Left lung (tissue), 4 donors: ENCODE measurements at regions not wholly inside any gene's neighbourhood (a gene's known extent, or its start where the extent isn't known, plus 50 kb on each side); places are given as distances from the start of the nearest gene placed in this dataset.

ENCODE experiments used
- ATAC-seq: fragments of 200-7000 bp; cut with Tn5 transposase; one replicate; pipeline ENCODE4 v1.9.1; 2020; ENCODE audit warnings: moderate library complexity
- DNase-seq, 4 donors: peaks; one replicate each; pipeline ENCODE4 v3.0.0-alpha.2; 2013 to 2020
- H3K27ac ChIP-seq, 2 donors: fragments of 200-600 bp; sonication (generic) in 1 of 2; one replicate each; pipeline versions ENCODE4 v1.5.0 to v1.8.0; 2020 to 2021
- H3K27me3 ChIP-seq, 2 donors: fragments of 200-600 bp; sonication (generic) in 1 of 2; one replicate each; pipeline versions ENCODE4 v1.5.0 to v1.8.0; 2020 to 2021
- H3K36me3 ChIP-seq, 2 donors: fragments of 200-600 bp; sonication (generic) in 1 of 2; one replicate each; pipeline versions ENCODE4 v1.5.0 to v1.8.0; 2020 to 2021
- H3K4me1 ChIP-seq, 2 donors: fragments of 200-600 bp; one replicate each; pipeline ENCODE4 v1.8.0; 2021
- H3K4me3 ChIP-seq, 2 donors: fragments of 200-600 bp; sonication (generic) in 1 of 2; one replicate each; pipeline versions ENCODE4 v1.5.0 to v1.8.0; 2020 to 2021; ENCODE audit warnings: mild to moderate bottlenecking in 1 of 2
- H3K9me3 ChIP-seq, 2 donors: fragments of 200-600 bp; sonication (generic) in 1 of 2; one replicate each; pipeline versions ENCODE4 v1.5.0 to v1.8.0; 2020 to 2021
- CTCF ChIP-seq, 2 donors: fragments of 200-600 bp; sonication (generic) in 1 of 2; IDR thresholded peaks; one replicate each; pipeline versions ENCODE4 v1.5.0 to v1.8.0; 2021; ENCODE audit warnings: antibody characterized with exemption in 2 of 2
- intact Hi-C, 2 donors: fragments of 100-400 bp; cut with DNase I; formaldehyde crosslinking; loops; one replicate each; pipeline versions ENCODE4 v1.11.2 to v1.14.2; 2022
- donor health status: DM: no; HTN: yes; CAD: no.
- donor health status: DM: no; HTN: no; CAD: no.

DNA sequence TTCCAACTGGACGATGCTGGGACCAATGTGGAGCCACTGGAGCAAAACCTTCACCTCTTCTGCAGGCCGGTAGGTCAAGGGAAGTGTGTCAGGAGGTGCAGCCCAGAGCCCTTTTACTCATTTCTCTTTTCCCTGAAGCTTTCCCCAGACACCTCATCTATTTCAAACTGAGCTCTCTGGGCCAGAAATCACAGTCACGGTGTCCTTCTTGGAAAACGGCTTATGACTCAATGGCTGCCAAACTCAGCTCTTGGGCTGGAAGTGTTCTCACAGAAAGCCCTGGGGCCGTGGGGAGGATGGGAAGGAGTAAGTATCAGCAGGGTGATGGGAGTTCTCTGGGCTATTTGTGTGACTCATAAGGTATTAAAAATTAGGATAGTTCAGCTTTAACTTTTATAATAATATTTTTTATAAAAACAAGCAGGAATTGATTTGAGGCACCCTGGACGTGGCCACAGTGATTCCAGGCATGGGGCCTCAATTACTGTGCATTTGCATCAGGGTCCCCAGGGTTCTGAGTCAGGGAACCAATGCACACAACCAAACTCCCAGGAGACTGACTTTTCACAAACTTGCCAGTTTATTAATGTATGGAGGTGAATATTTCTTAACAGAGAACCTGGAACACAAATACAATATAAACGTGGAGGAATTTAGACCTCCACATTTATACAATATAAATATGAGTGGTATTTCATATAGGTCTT, 187.4 kb upstream of the TMEM72 start:
- Histone ChIP-seq H3K36me3 (no peaks in the 10 kb centered on the region), H3K9me3 (no peaks in the 10 kb centered on the region), H3K27ac (no peak overlapping the region), H3K27me3 (no peaks in the 10 kb centered on the region), H3K4me3 (no peak overlapping the region), H3K4me1 (peaks cover 4 to 12% of the 10 kb centered on the region in 2 donors)
- DNase-seq: peak in 1 of 4 donors; percentile 49
- ATAC-seq: no peak
- intact Hi-C loops: no loop called here
- TF ChIP-seq CTCF (IDR thresholded peaks at IDR 0.05): no peak

DNA sequence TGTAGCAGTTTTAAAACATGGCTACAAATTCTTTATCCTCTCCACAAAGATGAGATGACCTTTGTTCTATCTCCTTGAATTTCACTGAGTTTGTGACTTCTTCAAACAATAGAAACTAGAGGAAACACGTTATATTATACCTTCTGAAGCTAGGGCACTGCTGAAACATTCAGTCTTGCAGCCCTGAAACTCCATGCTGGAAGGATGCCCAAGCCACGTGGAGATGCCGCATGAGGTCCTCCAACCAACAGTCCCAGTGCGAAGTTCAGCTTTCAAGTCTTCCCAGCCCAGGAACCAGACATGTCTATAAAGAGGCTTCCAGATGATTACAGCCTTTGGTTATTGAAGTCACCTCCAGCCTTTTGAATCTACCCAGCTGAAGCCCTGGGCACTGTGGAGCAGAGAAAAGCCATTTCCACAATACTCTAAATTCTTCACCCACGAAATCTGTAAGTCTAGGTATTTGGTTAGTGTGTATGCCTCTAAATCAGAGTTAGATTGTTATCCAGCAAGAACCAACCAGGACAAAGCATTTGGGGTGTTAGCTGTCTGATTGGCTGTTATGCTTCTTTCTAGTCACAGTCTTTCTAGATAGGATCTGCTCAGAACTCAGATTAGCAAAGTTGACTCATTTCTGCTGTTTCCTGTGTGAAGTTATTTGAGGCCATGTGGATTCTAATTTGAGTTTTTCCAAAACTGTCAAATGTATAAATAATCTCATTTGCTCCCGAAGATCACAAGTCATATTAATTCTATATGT, 186.5 kb upstream of the TMEM72 start:
- no peak for ATAC-seq
- intact Hi-C loops: no loop called here
- Histone ChIP-seq H3K4me1 (peaks cover 4 to 12% of the 10 kb centered on the region in 2 donors), H3K27ac (no peak overlapping the region), H3K36me3 (no peaks in the 10 kb centered on the region), H3K4me3 (no peak overlapping the region), H3K9me3 (no peaks in the 10 kb centered on the region), H3K27me3 (no peaks in the 10 kb centered on the region)
- TF ChIP-seq CTCF (IDR thresholded peaks at IDR 0.05): no peak
- DNase-seq: no peak

DNA sequence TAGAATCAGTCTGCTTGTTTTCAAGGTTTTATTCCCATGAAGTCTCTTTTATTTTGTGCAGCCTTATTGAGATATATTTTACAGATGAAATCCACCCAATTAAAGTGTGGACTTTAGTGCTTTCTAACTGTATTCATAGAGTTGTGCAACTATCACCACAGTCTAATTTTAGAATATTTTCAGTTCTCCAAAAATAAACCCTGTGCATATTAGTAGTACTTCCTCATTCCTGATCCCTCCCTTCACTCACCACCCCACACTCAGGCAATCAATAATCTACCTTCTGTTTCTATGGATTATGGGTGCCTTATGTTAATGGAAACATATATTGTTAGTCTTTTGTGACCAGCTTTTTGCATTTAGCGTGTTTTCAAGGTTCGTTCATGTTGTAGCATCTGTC, 185.7 kb upstream of the TMEM72 start:
- no peaks in the 10 kb centered on the region for H3K27me3 ChIP-seq
- intact Hi-C loops: no loop called here
- TF ChIP-seq CTCF (IDR thresholded peaks at IDR 0.05): no peak
- DNase-seq (no peak), ATAC-seq (peak; percentile 84)
- no peaks in the 10 kb centered on the region for H3K36me3 ChIP-seq
- no peak overlapping the region for H3K4me3 ChIP-seq
- no peak overlapping the region for H3K27ac ChIP-seq
- no peaks in the 10 kb centered on the region for H3K9me3 ChIP-seq
- peaks cover 4 to 12% of the 10 kb centered on the region in 2 donors for H3K4me1 ChIP-seq

- no peak overlapping the region for H3K4me3 ChIP-seq
- intact Hi-C loops: no loop called here
- no peaks in the 10 kb centered on the region for H3K27me3 ChIP-seq
- no peaks in the 10 kb centered on the region for H3K9me3 ChIP-seq
- H3K4me1 ChIP-seq: no peaks in the 10 kb centered on the region
- no peak for ATAC-seq
- no peak overlapping the region for H3K27ac ChIP-seq
- no peak for TF ChIP-seq CTCF (IDR thresholded peaks at IDR 0.05)
- no peaks in the 10 kb centered on the region for H3K36me3 ChIP-seq
- DNase-seq: no peak
Measured at GRCh38 chr10:44731283-44731682, 179.9 kb upstream of the TMEM72 start.
